Endothelial cell of umbilical vein (primary cell): ENCODE measurements at regions not wholly inside any gene's neighbourhood (a gene's known extent, or its start where the extent isn't known, plus 50 kb on each side); places are given as distances from the start of the nearest gene placed in this dataset.

Experiments used
- BruUV-seq: library from RNA; stranded (reverse); fragments of 400-500 nt; replicated peaks from 2 replicates; lab custom pipeline; 2021; lab: Mats Ljungman, UMichigan
- CTCF ChIA-PET: fragments of 300-600, 350-600 bp; sonication (Branson Sonifier 250); formaldehyde crosslinking; loops from one replicate; lab custom pipeline; 2021; ENCODE audit warnings: antibody characterized with exemption, inconsistent platforms; lab: Charles Lee
- POLR2A ChIA-PET: fragments of 300-600, 350-600 bp; sonication (Branson Sonifier 250); formaldehyde crosslinking; loops from one replicate; lab custom pipeline; 2021; ENCODE audit warnings: antibody characterized with exemption, inconsistent platforms; lab: Charles Lee
- DNase-seq: peaks from one replicate; pipeline ENCODE4 v3.0.0-alpha.2; 2011; ENCODE audit warnings: low read depth, low spot score
- FAIRE-seq: peaks from 2 replicates; lab custom pipeline; 2011; peaks lifted over from hg19 to GRCh38; lab: Jason Lieb, UNC
- H2AFZ ChIP-seq: 2 replicates; pipeline ENCODE4 v1.6.0; 2012; ENCODE audit warnings: low read depth, low read length, control low read depth, inconsistent platforms
- H3K27ac ChIP-seq: 2 replicates; pipeline ENCODE4 v1.5.1; 2011; ENCODE audit warnings: low read depth, mild to moderate bottlenecking, control low read depth, low read length, moderate library complexity; ENCODE audit not compliant: insufficient read depth
- H3K27me3 ChIP-seq, 2 experiments: 2 replicates each; pipeline versions ENCODE4 v1.6.0 to v1.6.1; 2011; ENCODE audit warnings: low read length in 2 of 2, mixed read lengths in 1 of 2; ENCODE audit not compliant: control insufficient read depth in 2 of 2, insufficient read depth in 2 of 2
- H3K36me3 ChIP-seq, 2 experiments: 2 replicates in 1 of 2; 3 replicates in 1 of 2; pipeline ENCODE4 v1.5.1; 2011; ENCODE audit warnings: low read length in 2 of 2, mild to moderate bottlenecking in 1 of 2, moderate library complexity in 1 of 2; ENCODE audit not compliant: control insufficient read depth in 2 of 2, insufficient read depth in 2 of 2; ENCODE audit errors: extremely low read depth in 1 of 2
- H3K4me1 ChIP-seq: 3 replicates; pipeline ENCODE4 v1.5.1; 2011; ENCODE audit warnings: mild to moderate bottlenecking, low read length; ENCODE audit not compliant: control insufficient read depth, insufficient read depth; ENCODE audit errors: extremely low read depth
- H3K4me2 ChIP-seq: 2 replicates; pipeline ENCODE4 v1.6.1; 2011; ENCODE audit warnings: low read length, control low read depth, mixed read lengths; ENCODE audit not compliant: insufficient read depth
- H3K4me3 ChIP-seq, 3 experiments: fragments of 200-600 bp in 1 of 3; sonication (generic), shearing (Covaris generic) in 1 of 3; replicated peaks in 1 of 3; 2 replicates each; pipeline ENCODE4 v1.5.1; 2011 to 2016; ENCODE audit warnings: control low read depth in 3 of 3, low read length in 3 of 3, mild to moderate bottlenecking in 2 of 3, inconsistent platforms in 1 of 3, low read depth in 1 of 3, moderate library complexity in 1 of 3; ENCODE audit not compliant: insufficient read depth in 1 of 3
- H3K79me2 ChIP-seq: 2 replicates; pipeline ENCODE4 v1.6.0; 2012; ENCODE audit warnings: low read length, inconsistent platforms; ENCODE audit not compliant: control insufficient read depth, insufficient read depth
- H3K9ac ChIP-seq: replicated peaks from 2 replicates; pipeline ENCODE3; 2011; ENCODE audit warnings: low read length, control low read depth; ENCODE audit not compliant: insufficient read depth; ENCODE audit errors: extremely low read depth
- H3K9me1 ChIP-seq: replicated peaks from 3 replicates; pipeline ENCODE4 v1.6.0; 2011; ENCODE audit warnings: mild to moderate bottlenecking, low read length; ENCODE audit not compliant: control insufficient read depth, insufficient read depth; ENCODE audit errors: extremely low read depth
- H3K9me3 ChIP-seq: replicated peaks from 2 replicates; pipeline ENCODE4 v1.5.1; 2012; ENCODE audit warnings: low read length, inconsistent platforms; ENCODE audit not compliant: control insufficient read depth, insufficient read depth
- H4K20me1 ChIP-seq: replicated peaks from 2 replicates; pipeline ENCODE3; 2011; ENCODE audit warnings: mild to moderate bottlenecking, low read length; ENCODE audit not compliant: control insufficient read depth, insufficient read depth; ENCODE audit errors: extremely low read depth
- FOS ChIP-seq: IDR thresholded peaks from 2 replicates; pipeline ENCODE4 v1.6.1; 2011; ENCODE audit warnings: mild to moderate bottlenecking, low read length, moderate library complexity, borderline replicate concordance; ENCODE audit not compliant: insufficient read depth
- GATA2 ChIP-seq: IDR thresholded peaks from 2 replicates; pipeline ENCODE4 v1.7.0; 2011; ENCODE audit warnings: low read depth, mild to moderate bottlenecking, moderate library complexity, mixed read lengths, low read length; ENCODE audit not compliant: insufficient read length, insufficient read depth
- JUN ChIP-seq: IDR thresholded peaks from 2 replicates; pipeline ENCODE4 v1.6.1; 2011; ENCODE audit warnings: borderline replicate concordance, low read depth; ENCODE audit not compliant: insufficient read length, insufficient read depth
- MYC ChIP-seq: IDR thresholded peaks from one replicate; pipeline ENCODE4 v1.6.1; 2011; ENCODE audit warnings: mild to moderate bottlenecking, low read depth, low read length
- dilution Hi-C: fragments of 300-500 bp; cut with MboI; formaldehyde crosslinking; loops from one replicate; pipeline ENCODE4 v1.15.0; 2019; ENCODE audit warnings: low sequenced_read_pairs; ENCODE audit not compliant: extremely low pct_ligation_motif_present
- intact Hi-C: fragments of 100-400 bp; cut with micrococcal nuclease; formaldehyde crosslinking; loops from one replicate; pipeline ENCODE4 v1.10.0; 2022
- TF ChIP-seq, protein P1 (sequence below), 2 donors: IDR thresholded peaks; 1 replicate in 1 of 2; 2 replicates in 1 of 2; pipeline ENCODE4 v1.5.1; 2011; ENCODE audit warnings: low read length in 2 of 2, mild to moderate bottlenecking in 2 of 2, moderate library complexity in 2 of 2, control low read depth in 1 of 2, inconsistent platforms in 1 of 2, low read depth in 1 of 2; ENCODE audit not compliant: insufficient read depth in 1 of 2; ENCODE audit errors: extremely low read depth in 1 of 2
- TF ChIP-seq, protein P2 (sequence below): IDR thresholded peaks from 2 replicates; pipeline ENCODE4 v1.6.1; 2011; ENCODE audit not compliant: insufficient read depth, insufficient read length

GRCh38 chr13:99908140-99908803 is 63.3 kb downstream of the ZIC5 start:
- no peak overlapping the region for H2AFZ ChIP-seq
- peaks cover 8 to 17% of the 10 kb centered on the region in 2 experiments for H3K27me3 ChIP-seq

More at GRCh38 chr13:99908140-99908803, 63.3 kb downstream of the ZIC5 start:
- Histone ChIP-seq H3K4me2 (no peak overlapping the region), H3K9me1 (no peaks in the 10 kb centered on the region), H3K9me3 (no peaks in the 10 kb centered on the region), H3K4me3 (no peak overlapping the region), H4K20me1 (no peaks in the 10 kb centered on the region), H3K27ac (no peak overlapping the region), H3K79me2 (no peaks in the 10 kb centered on the region), H3K4me1 (no peaks in the 10 kb centered on the region), H3K36me3 (no peaks in the 10 kb centered on the region), H3K9ac (no peak overlapping the region)
- dilution Hi-C loops (no loop called here), intact Hi-C loops (no loop called here)
- no peak for TF ChIP-seq MYC
- no peak for TF ChIP-seq JUN
- TF ChIP-seq FOS: no peak
- TF ChIP-seq, protein P1, sequence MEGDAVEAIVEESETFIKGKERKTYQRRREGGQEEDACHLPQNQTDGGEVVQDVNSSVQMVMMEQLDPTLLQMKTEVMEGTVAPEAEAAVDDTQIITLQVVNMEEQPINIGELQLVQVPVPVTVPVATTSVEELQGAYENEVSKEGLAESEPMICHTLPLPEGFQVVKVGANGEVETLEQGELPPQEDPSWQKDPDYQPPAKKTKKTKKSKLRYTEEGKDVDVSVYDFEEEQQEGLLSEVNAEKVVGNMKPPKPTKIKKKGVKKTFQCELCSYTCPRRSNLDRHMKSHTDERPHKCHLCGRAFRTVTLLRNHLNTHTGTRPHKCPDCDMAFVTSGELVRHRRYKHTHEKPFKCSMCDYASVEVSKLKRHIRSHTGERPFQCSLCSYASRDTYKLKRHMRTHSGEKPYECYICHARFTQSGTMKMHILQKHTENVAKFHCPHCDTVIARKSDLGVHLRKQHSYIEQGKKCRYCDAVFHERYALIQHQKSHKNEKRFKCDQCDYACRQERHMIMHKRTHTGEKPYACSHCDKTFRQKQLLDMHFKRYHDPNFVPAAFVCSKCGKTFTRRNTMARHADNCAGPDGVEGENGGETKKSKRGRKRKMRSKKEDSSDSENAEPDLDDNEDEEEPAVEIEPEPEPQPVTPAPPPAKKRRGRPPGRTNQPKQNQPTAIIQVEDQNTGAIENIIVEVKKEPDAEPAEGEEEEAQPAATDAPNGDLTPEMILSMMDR (IDR thresholded peaks at IDR 0.05; ENCODE audit: extremely low read depth in 1 of 2, insufficient read depth in 1 of 2, low read depth in 1 of 2, low read length in 2 of 2): no peak
- TF ChIP-seq GATA2: no peak
- TF ChIP-seq, protein P2, sequence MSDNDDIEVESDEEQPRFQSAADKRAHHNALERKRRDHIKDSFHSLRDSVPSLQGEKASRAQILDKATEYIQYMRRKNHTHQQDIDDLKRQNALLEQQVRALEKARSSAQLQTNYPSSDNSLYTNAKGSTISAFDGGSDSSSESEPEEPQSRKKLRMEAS: no peak
- FAIRE-seq (no peak), DNase-seq (no peak)
- BruUV-seq: no TSS peak
- ChIA-PET CTCF (interaction anchor here (1.2 kb wide), 2 partner anchors 10 to 327 kb away, joined by 3 to 4 read pairs; no protein-coding TSS in a partner anchor), POLR2A (no interaction called here)
